Right atrium auricular region (tissue), 2 donors: ENCODE measurements at regions not wholly inside any gene's neighbourhood (a gene's known extent, or its start where the extent isn't known, plus 50 kb on each side); places are given as distances from the start of the nearest gene placed in this dataset.

Experiments
- DNase-seq: peaks from one replicate; pipeline ENCODE4 v3.0.0-alpha.2; 2019; ENCODE audit warnings: low spot score
- H3K27ac ChIP-seq, 2 donors: fragments of 200-600 bp; sonication (generic); 1 replicate in 1 of 2; 2 replicates in 1 of 2; pipeline ENCODE4 v1.5.1; 2016 to 2019
- H3K27me3 ChIP-seq, 2 donors: fragments of 200-600 bp; sonication (generic); one replicate each; pipeline versions ENCODE4 v1.5.1 to v1.6.0; 2017 to 2019
- H3K36me3 ChIP-seq: fragments of 200-600 bp; sonication (generic); one replicate; pipeline ENCODE4 v1.5.1; 2016
- H3K4me1 ChIP-seq, 2 donors: fragments of 200-600 bp; sonication (generic); one replicate each; pipeline versions ENCODE4 v1.5.1 to v1.6.0; 2017 to 2019
- H3K4me3 ChIP-seq, 2 donors: fragments of 200-600 bp; sonication (generic); 1 replicate in 1 of 2; 2 replicates in 1 of 2; pipeline ENCODE4 v1.5.1; 2017 to 2019; ENCODE audit warnings: mild to moderate bottlenecking in 1 of 2, moderate library complexity in 1 of 2
- H3K9me3 ChIP-seq, 2 donors: fragments of 200-600 bp; sonication (generic); one replicate each; pipeline ENCODE4 v1.5.1; 2019
- CTCF ChIP-seq, 2 donors: fragments of 200-600 bp; sonication (generic); IDR thresholded peaks; one replicate each; pipeline ENCODE4 v1.5.1; 2019; ENCODE audit warnings: antibody characterized with exemption in 2 of 2

DNA sequence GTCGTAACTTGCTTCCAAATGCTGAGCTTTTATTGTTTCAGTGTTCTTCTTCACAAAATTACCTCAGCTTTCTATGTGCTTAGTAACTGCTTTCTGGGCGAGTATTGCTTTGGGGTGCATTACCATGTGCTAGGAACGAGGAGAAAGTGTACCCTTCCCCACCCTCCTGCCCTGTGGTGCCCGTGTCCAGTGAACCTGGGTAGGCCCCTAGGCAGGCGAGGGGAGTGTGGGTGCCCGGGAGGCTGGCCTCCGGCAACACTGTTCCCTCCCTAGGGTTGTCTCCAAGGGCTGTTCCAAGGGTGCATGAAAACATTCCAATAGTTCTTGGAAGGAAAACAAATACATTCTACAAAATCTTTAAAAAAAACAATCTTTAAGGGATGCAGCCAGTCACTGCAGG lies 216.5 kb upstream of the SOX1 start:
- Histone ChIP-seq H3K36me3 (no peaks in the 10 kb centered on the region), H3K9me3 (peaks cover 0 to 15% of the 10 kb centered on the region in 2 donors), H3K4me3 (no peak overlapping the region), H3K27me3 (no peaks in the 10 kb centered on the region), H3K4me1 (peaks cover 0 to 12% of the 10 kb centered on the region in 2 donors), H3K27ac (no peak overlapping the region)
- no peak for TF ChIP-seq CTCF (IDR thresholded peaks at IDR 0.05)
- DNase-seq = no peak

DNA sequence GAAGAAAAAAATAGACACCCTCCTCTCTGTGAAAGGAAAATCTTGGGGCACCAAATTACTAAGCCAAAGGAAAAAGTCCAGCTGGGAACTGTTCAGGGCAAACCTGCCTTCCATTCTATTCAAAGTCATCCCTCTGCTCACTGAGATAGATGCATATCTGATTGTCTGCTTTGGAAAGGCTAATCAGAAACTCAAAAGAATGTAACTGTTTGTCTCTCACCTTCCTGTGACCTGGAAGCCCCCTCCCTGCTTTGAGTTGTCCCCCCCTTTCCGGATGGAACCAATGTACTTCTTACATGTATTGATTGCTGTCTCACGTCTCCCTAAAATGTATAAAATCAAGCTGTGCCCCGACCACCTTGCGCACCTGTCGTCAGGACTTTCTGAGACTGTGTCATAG lies 216.0 kb upstream of the SOX1 start:
- peaks cover 0 to 7% of the 10 kb centered on the region in 2 donors for H3K4me1 ChIP-seq
- H3K27ac ChIP-seq = no peak overlapping the region
- no peaks in the 10 kb centered on the region for H3K27me3 ChIP-seq
- TF ChIP-seq CTCF (IDR thresholded peaks at IDR 0.05) = no peak
- H3K36me3 ChIP-seq = no peaks in the 10 kb centered on the region
- DNase-seq = no peak
- H3K4me3 ChIP-seq = no peak overlapping the region
- peaks cover 0 to 15% of the 10 kb centered on the region in 2 donors for H3K9me3 ChIP-seq

DNA sequence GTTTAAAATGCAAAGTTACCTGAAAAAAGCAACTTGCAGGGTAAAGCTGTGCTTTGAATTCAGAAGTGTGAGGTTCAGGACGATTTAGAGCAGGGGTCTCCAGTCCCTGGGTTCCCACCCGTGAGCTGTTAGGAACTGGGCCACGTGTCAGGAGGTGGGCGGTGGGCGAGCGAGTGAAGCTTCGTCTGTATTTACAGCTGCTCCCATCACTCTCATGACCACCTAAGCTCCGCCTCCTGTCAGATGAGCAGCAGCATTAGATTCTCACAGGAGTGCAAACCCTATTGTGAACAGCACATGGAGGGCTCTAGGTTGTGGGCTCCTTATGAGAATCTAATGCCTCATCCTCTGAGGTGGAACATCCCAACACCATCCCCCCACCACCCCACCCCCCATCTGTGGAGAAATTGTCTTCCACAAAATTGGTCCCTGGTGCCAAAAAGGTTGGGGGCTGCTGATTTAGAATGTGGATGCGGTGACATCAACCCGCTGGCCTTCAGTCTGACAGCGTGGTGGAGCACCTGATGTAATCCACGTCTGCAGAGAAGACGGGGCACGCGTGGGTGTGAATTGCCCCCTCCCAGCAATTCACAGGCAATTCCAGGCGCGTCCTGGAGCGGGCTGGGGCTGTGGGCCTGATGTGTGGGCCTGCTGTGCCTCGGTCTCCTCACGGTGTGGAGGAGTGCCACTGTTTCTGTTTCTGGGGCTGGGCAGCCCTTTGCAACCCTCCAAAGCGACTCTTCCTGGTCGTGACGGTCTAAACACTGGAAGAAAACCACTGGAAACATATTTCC lies 214.0 kb upstream of the SOX1 start:
- Histone ChIP-seq H3K4me1 (no peaks in the 10 kb centered on the region), H3K36me3 (no peaks in the 10 kb centered on the region), H3K9me3 (peaks cover 0 to 11% of the 10 kb centered on the region in 2 donors), H3K27ac (no peak overlapping the region), H3K27me3 (no peaks in the 10 kb centered on the region), H3K4me3 (no peak overlapping the region)
- no peak for TF ChIP-seq CTCF (IDR thresholded peaks at IDR 0.05)
- DNase-seq = peak; percentile 32

GRCh38 chr13:111853721-111854120 lies 213.2 kb upstream of the SOX1 start:
- Histone ChIP-seq H3K4me1 (no peaks in the 10 kb centered on the region), H3K36me3 (no peaks in the 10 kb centered on the region), H3K4me3 (no peak overlapping the region), H3K27me3 (no peaks in the 10 kb centered on the region), H3K27ac (no peak overlapping the region), H3K9me3 (peaks cover 0 to 3% of the 10 kb centered on the region in 2 donors)
- peak; percentile 47 for DNase-seq
- TF ChIP-seq CTCF (IDR thresholded peaks at IDR 0.05) = no peak

DNA sequence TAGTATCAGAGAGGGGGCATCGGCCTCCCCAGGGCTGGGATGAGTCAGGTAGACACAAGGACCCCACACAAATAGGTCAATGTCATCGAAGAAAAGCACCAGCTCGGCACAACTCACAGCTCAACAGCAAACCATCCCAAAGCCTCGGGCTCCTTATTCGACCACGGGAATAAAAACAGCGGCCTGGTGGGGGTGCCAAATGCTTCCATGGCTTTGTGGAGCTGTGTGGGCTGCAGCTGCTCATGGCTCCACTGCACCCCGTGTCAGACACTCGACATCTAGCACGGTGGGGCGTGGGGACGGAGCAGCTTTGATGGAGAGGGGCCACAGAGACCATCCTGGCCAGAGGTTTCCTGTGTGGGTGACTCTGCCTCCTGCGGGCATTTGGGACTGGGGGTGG lies 212.5 kb upstream of the SOX1 start:
- H3K27ac ChIP-seq = no peak overlapping the region
- no peaks in the 10 kb centered on the region for H3K27me3 ChIP-seq
- no peaks in the 10 kb centered on the region for H3K9me3 ChIP-seq
- H3K36me3 ChIP-seq = no peaks in the 10 kb centered on the region
- peak; percentile 47 for DNase-seq
- no peak for TF ChIP-seq CTCF (IDR thresholded peaks at IDR 0.05)
- no peaks in the 10 kb centered on the region for H3K4me1 ChIP-seq
- H3K4me3 ChIP-seq = no peak overlapping the region

DNA sequence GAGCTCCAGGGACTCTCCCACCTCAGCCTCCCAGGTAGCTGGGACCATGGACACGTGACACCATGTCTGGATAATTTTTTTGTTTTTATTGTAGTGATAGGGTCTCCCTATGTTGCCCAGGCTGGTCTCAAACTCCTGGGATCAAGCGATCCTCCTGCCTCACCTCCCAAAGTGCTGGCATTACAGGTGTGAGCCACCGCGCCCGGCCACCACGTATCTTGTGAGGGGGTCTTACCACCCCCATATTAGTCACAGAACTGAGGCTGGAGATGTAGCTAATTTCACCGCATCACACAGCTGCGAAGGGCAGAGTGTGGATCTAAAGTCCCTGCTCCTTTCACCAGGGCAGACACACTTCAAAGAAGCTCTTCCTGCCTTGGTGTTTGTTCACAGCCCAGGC lies 211.8 kb upstream of the SOX1 start:
- TF ChIP-seq CTCF (IDR thresholded peaks at IDR 0.05) = no peak
- Histone ChIP-seq H3K36me3 (no peaks in the 10 kb centered on the region), H3K27ac (no peak overlapping the region), H3K4me1 (no peaks in the 10 kb centered on the region), H3K4me3 (no peak overlapping the region), H3K27me3 (no peaks in the 10 kb centered on the region), H3K9me3 (no peaks in the 10 kb centered on the region)
- peak; percentile 40 for DNase-seq
